ENCODE measurements at regions not wholly inside any gene's neighbourhood (a gene's known extent, or its start where the extent isn't known, plus 50 kb on each side); places are given as distances from the start of the nearest gene placed in this dataset.

GRCh38 chr10:91061608-91062007 is 140.7 kb upstream of the ANKRD1 start:
- Mint-ChIP-seq H3K4me3 (no peak overlapping the region), H3K27ac (no peak overlapping the region), H3K27me3 (no peaks in the 10 kb centered on the region), H3K4me1 (no peaks in the 10 kb centered on the region), H3K9me3 (ENCODE audit: insufficient read depth) (no peaks in the 10 kb centered on the region)
- WGBS (ENCODE audit: insufficient coverage) = 100% methylated on average over 1 of the region's 2 CpGs
- H3K79me2 ChIP-seq (ENCODE audit: control insufficient read depth, insufficient read depth, low read length) = no peaks in the 10 kb centered on the region
- no peak overlapping the region for H3K4me3 ChIP-seq (ENCODE audit: control extremely low read depth in 1 of 5, extremely low read depth in 1 of 5, insufficient read depth in 1 of 5, low read depth in 2 of 5, low read length in 4 of 5)
- H3K9me3 ChIP-seq (ENCODE audit: control extremely low read depth in 1 of 3, control insufficient read depth in 2 of 3, insufficient read depth in 1 of 3, low read length in 2 of 3) = no peaks in the 10 kb centered on the region
- no peak for DNase-seq
- ChIA-PET POLR2A (no interaction called here), CTCF (interaction anchor here (0.9 kb wide), 1 partner anchor 9 kb away, joined by 3 read pairs; no protein-coding TSS in a partner anchor)
- H2AFZ ChIP-seq (ENCODE audit: insufficient read depth, low read depth, low read length, poor library complexity, severe bottlenecking) = no peak overlapping the region
- TF ChIP-seq CTCF (IDR thresholded peaks at IDR 0.05) = no peak
- H3K4me1 ChIP-seq (ENCODE audit: control insufficient read depth in 2 of 2, insufficient read depth in 2 of 2, low read length in 2 of 2) = no peaks in the 10 kb centered on the region
- H3K27ac ChIP-seq (ENCODE audit: low read length in 2 of 2) = no peak overlapping the region
- H3K36me3 ChIP-seq (replicated peaks in 1 of 2; ENCODE audit: control extremely low read depth in 1 of 2, control insufficient read depth in 1 of 2, extremely low read depth in 1 of 2, insufficient read depth in 2 of 2, low read length in 1 of 2) = no peaks in the 10 kb centered on the region
- no peaks in the 10 kb centered on the region for H4K20me1 ChIP-seq (ENCODE audit: control insufficient read depth, insufficient read depth, low read length, poor library complexity, severe bottlenecking)
- no peaks in the 10 kb centered on the region for H3K27me3 ChIP-seq (replicated peaks in 1 of 4; ENCODE audit: control extremely low read depth in 1 of 4, control insufficient read depth in 3 of 4, insufficient read depth in 4 of 4, low read length in 3 of 4)
- no peak overlapping the region for H3K4me2 ChIP-seq (replicated peaks; ENCODE audit: low read depth, low read length, poor library complexity, severe bottlenecking)
- no peak overlapping the region for H3K9ac ChIP-seq (ENCODE audit: low read length)
- no peak for ATAC-seq (ENCODE audit: low read depth)
- intact Hi-C loops (cut with micrococcal nuclease) = no loop called here

- POLR2A ChIA-PET = no interaction called here
These were observed 141.2 kb upstream of the ANKRD1 start for GRCh38 chr10:91062091-91062490.

More at GRCh38 chr10:91062091-91062490, 141.2 kb upstream of the ANKRD1 start:
- Histone ChIP-seq H3K9ac (ENCODE audit: low read length) (no peak overlapping the region), H3K9me3 (ENCODE audit: control extremely low read depth in 1 of 3, control insufficient read depth in 2 of 3, insufficient read depth in 1 of 3, low read length in 2 of 3) (no peaks in the 10 kb centered on the region), H3K36me3 (replicated peaks in 1 of 2; ENCODE audit: control extremely low read depth in 1 of 2, control insufficient read depth in 1 of 2, extremely low read depth in 1 of 2, insufficient read depth in 2 of 2, low read length in 1 of 2) (no peaks in the 10 kb centered on the region), H3K4me3 (ENCODE audit: control extremely low read depth in 1 of 5, extremely low read depth in 1 of 5, insufficient read depth in 1 of 5, low read depth in 2 of 5, low read length in 4 of 5) (no peak overlapping the region), H3K79me2 (ENCODE audit: control insufficient read depth, insufficient read depth, low read length) (no peaks in the 10 kb centered on the region), H3K4me1 (ENCODE audit: control insufficient read depth in 2 of 2, insufficient read depth in 2 of 2, low read length in 2 of 2) (no peaks in the 10 kb centered on the region), H4K20me1 (ENCODE audit: control insufficient read depth, insufficient read depth, low read length, poor library complexity, severe bottlenecking) (no peaks in the 10 kb centered on the region), H3K27ac (ENCODE audit: low read length in 2 of 2) (no peak overlapping the region), H3K27me3 (replicated peaks in 1 of 4; ENCODE audit: control extremely low read depth in 1 of 4, control insufficient read depth in 3 of 4, insufficient read depth in 4 of 4, low read length in 3 of 4) (no peaks in the 10 kb centered on the region), H3K4me2 (replicated peaks; ENCODE audit: low read depth, low read length, poor library complexity, severe bottlenecking) (no peak overlapping the region), H2AFZ (ENCODE audit: insufficient read depth, low read depth, low read length, poor library complexity, severe bottlenecking) (no peak overlapping the region)
- no peak for TF ChIP-seq EZH2 (IDR thresholded peaks at IDR 0.05; ENCODE audit: borderline replicate concordance, insufficient read depth, low read depth, low read length, poor library complexity, severe bottlenecking)
- no peak for TF ChIP-seq CTCF (IDR thresholded peaks at IDR 0.05)
- H3K9me3 Mint-ChIP-seq (ENCODE audit: insufficient read depth) = no peaks in the 10 kb centered on the region
- H3K27ac Mint-ChIP-seq = no peak overlapping the region
- H3K4me3 Mint-ChIP-seq = no peak overlapping the region
- intact Hi-C loops (cut with micrococcal nuclease) = no loop called here
- no peaks in the 10 kb centered on the region for H3K4me1 Mint-ChIP-seq
- CTCF ChIA-PET = interaction anchor here (0.9 kb wide), 1 partner anchor 10 kb away, joined by 3 read pairs; no protein-coding TSS in a partner anchor
- no peaks in the 10 kb centered on the region for H3K27me3 Mint-ChIP-seq
- no CpG with 5 or more reads among the region's 3 CpGs for WGBS (ENCODE audit: insufficient coverage)
- DNase-seq (no peak), ATAC-seq (ENCODE audit: low read depth) (no peak)

Measured in B cell (primary cell).